ENCODE measurements at regions not wholly inside any gene's neighbourhood (a gene's known extent, or its start where the extent isn't known, plus 50 kb on each side); places are given as distances from the start of the nearest gene placed in this dataset.
A peak's percentile ranks its signal among the peaks of the same experiment; 100 is the strongest.
"Not testable (repeated sequence)": the region's sequence is repeated elsewhere in the genome, so short reads cannot be mapped to it uniquely, and the experiment has no call there.

GRCh38 chr1:146401281-146401825 lies 172.5 kb upstream of the NOTCH2NLA start:
- not testable (repeated sequence) for H3K27ac Mint-ChIP-seq; DNase-seq (ENCODE audit: extremely low spot score, unreplicated experiment); H3K36me3 Mint-ChIP-seq

GRCh38 chr1:146400173-146401121 lies 171.6 kb upstream of the NOTCH2NLA start:
- H3K27ac Mint-ChIP-seq = peak overlapping the region; percentile 12
- not testable (repeated sequence) for DNase-seq (ENCODE audit: extremely low spot score, unreplicated experiment); H3K4me3 Mint-ChIP-seq; H3K27me3 Mint-ChIP-seq; H3K36me3 Mint-ChIP-seq; H3K9me3 Mint-ChIP-seq; H3K4me1 Mint-ChIP-seq (ENCODE audit: unreplicated experiment)

More at GRCh38 chr1:146401281-146401825, 172.5 kb upstream of the NOTCH2NLA start:
- H3K9me3 Mint-ChIP-seq; H3K4me3 Mint-ChIP-seq; H3K27me3 Mint-ChIP-seq; H3K4me1 Mint-ChIP-seq (ENCODE audit: unreplicated experiment): not testable (repeated sequence)
- TF ChIP-seq CTCF (conservative IDR thresholded peaks at IDR 0.05) = peak; percentile 73

- H3K4me1 Mint-ChIP-seq (ENCODE audit: unreplicated experiment); DNase-seq (ENCODE audit: extremely low spot score, unreplicated experiment); H3K36me3 Mint-ChIP-seq; H3K9me3 Mint-ChIP-seq; H3K27me3 Mint-ChIP-seq; H3K27ac Mint-ChIP-seq; H3K4me3 Mint-ChIP-seq: not testable (repeated sequence)
Observed at GRCh38 chr1:146399225-146399624, 170.4 kb upstream of the NOTCH2NLA start.

GRCh38 chr1:146396801-146397200 lies 168.0 kb upstream of the NOTCH2NLA start:
- H3K36me3 Mint-ChIP-seq; H3K4me3 Mint-ChIP-seq; DNase-seq (ENCODE audit: extremely low spot score, unreplicated experiment); H3K27me3 Mint-ChIP-seq; H3K27ac Mint-ChIP-seq; H3K4me1 Mint-ChIP-seq (ENCODE audit: unreplicated experiment); H3K9me3 Mint-ChIP-seq: not testable (repeated sequence)

GRCh38 chr1:146396242-146396641 lies 167.4 kb upstream of the NOTCH2NLA start:
- DNase-seq (ENCODE audit: extremely low spot score, unreplicated experiment); H3K27me3 Mint-ChIP-seq; H3K27ac Mint-ChIP-seq; H3K9me3 Mint-ChIP-seq; H3K4me3 Mint-ChIP-seq; H3K36me3 Mint-ChIP-seq; H3K4me1 Mint-ChIP-seq (ENCODE audit: unreplicated experiment): not testable (repeated sequence)

GRCh38 chr1:146393796-146394195 lies 165.0 kb upstream of the NOTCH2NLA start:
- H3K9me3 Mint-ChIP-seq; DNase-seq (ENCODE audit: extremely low spot score, unreplicated experiment); H3K36me3 Mint-ChIP-seq; H3K4me3 Mint-ChIP-seq; H3K27me3 Mint-ChIP-seq; H3K27ac Mint-ChIP-seq; H3K4me1 Mint-ChIP-seq (ENCODE audit: unreplicated experiment): not testable (repeated sequence)

GRCh38 chr1:146393154-146393553 lies 164.3 kb upstream of the NOTCH2NLA start:
- not testable (repeated sequence) for H3K4me3 Mint-ChIP-seq; H3K27ac Mint-ChIP-seq; H3K4me1 Mint-ChIP-seq (ENCODE audit: unreplicated experiment); H3K36me3 Mint-ChIP-seq; DNase-seq (ENCODE audit: extremely low spot score, unreplicated experiment); H3K9me3 Mint-ChIP-seq; H3K27me3 Mint-ChIP-seq

GRCh38 chr1:146389178-146389577 lies 160.4 kb upstream of the NOTCH2NLA start:
- H3K27me3 Mint-ChIP-seq; H3K27ac Mint-ChIP-seq; H3K4me3 Mint-ChIP-seq; H3K9me3 Mint-ChIP-seq; DNase-seq (ENCODE audit: extremely low spot score, unreplicated experiment); H3K4me1 Mint-ChIP-seq (ENCODE audit: unreplicated experiment); H3K36me3 Mint-ChIP-seq: not testable (repeated sequence)

GRCh38 chr1:146387750-146388469 lies 159.1 kb upstream of the NOTCH2NLA start:
- H3K9me3 Mint-ChIP-seq; H3K4me1 Mint-ChIP-seq (ENCODE audit: unreplicated experiment); DNase-seq (ENCODE audit: extremely low spot score, unreplicated experiment); H3K36me3 Mint-ChIP-seq; H3K27me3 Mint-ChIP-seq: not testable (repeated sequence)
- Mint-ChIP-seq H3K27ac (peak overlapping the region; percentile 100), H3K4me3 (peak overlapping the region; percentile 98)

- Mint-ChIP-seq H3K27ac (peak overlapping the region; percentile 100), H3K4me3 (peak overlapping the region; percentile 98)
- not testable (repeated sequence) for H3K27me3 Mint-ChIP-seq; H3K36me3 Mint-ChIP-seq; DNase-seq (ENCODE audit: extremely low spot score, unreplicated experiment); H3K9me3 Mint-ChIP-seq; H3K4me1 Mint-ChIP-seq (ENCODE audit: unreplicated experiment)
Observed at GRCh38 chr1:146386851-146387749, 158.3 kb upstream of the NOTCH2NLA start.

GRCh38 chr1:146381196-146381595 lies 152.4 kb upstream of the NOTCH2NLA start:
- not testable (repeated sequence) for DNase-seq (ENCODE audit: extremely low spot score, unreplicated experiment); H3K27ac Mint-ChIP-seq; H3K36me3 Mint-ChIP-seq; H3K27me3 Mint-ChIP-seq; H3K9me3 Mint-ChIP-seq; H3K4me1 Mint-ChIP-seq (ENCODE audit: unreplicated experiment)
- H3K4me3 Mint-ChIP-seq = peak overlapping the region; percentile 62
